ENCODE measurements at regions not wholly inside any gene's neighbourhood (a gene's known extent, or its start where the extent isn't known, plus 50 kb on each side); places are given as distances from the start of the nearest gene placed in this dataset.

- no peak overlapping the region for H3K27ac ChIP-seq (ENCODE audit: low read length)
- no peak for TF ChIP-seq EZH2phosphoT487 (IDR thresholded peaks at IDR 0.05; ENCODE audit: low read depth)
- TF ChIP-seq CTCF (IDR thresholded peaks at IDR 0.05; ENCODE audit: low read depth, low read length): no peak
- H3K4me3 ChIP-seq (ENCODE audit: low read length): no peak overlapping the region
- H3K9ac ChIP-seq (ENCODE audit: low read length): no peak overlapping the region
- H3K9me3 ChIP-seq (ENCODE audit: insufficient read depth, low read length): no peaks in the 10 kb centered on the region
- H2AFZ ChIP-seq (ENCODE audit: low read depth, low read length): no peak overlapping the region
- H3K36me3 ChIP-seq (replicated peaks; ENCODE audit: low read depth, low read length): no peaks in the 10 kb centered on the region
- no peaks in the 10 kb centered on the region for H3K4me1 ChIP-seq (ENCODE audit: low read length)
- no peaks in the 10 kb centered on the region for H3K27me3 ChIP-seq (ENCODE audit: low read depth, low read length)
- H3K4me2 ChIP-seq (ENCODE audit: low read length): no peak overlapping the region
- no peaks in the 10 kb centered on the region for H4K20me1 ChIP-seq (ENCODE audit: insufficient read depth, low read length)
- no peaks in the 10 kb centered on the region for H3K79me2 ChIP-seq (ENCODE audit: low read length)
Measured at GRCh38 chr9:75699017-75699416, 191.5 kb upstream of the PCSK5 start.

GRCh38 chr9:75699625-75700251 lies 190.7 kb upstream of the PCSK5 start:
- Histone ChIP-seq H3K79me2 (ENCODE audit: low read length) (no peaks in the 10 kb centered on the region), H2AFZ (ENCODE audit: low read depth, low read length) (no peak overlapping the region), H3K27ac (ENCODE audit: low read length) (no peak overlapping the region), H3K36me3 (replicated peaks; ENCODE audit: low read depth, low read length) (no peaks in the 10 kb centered on the region), H3K4me3 (ENCODE audit: low read length) (no peak overlapping the region), H3K27me3 (ENCODE audit: low read depth, low read length) (no peaks in the 10 kb centered on the region), H3K9me3 (ENCODE audit: insufficient read depth, low read length) (no peaks in the 10 kb centered on the region), H3K4me1 (ENCODE audit: low read length) (no peaks in the 10 kb centered on the region), H3K4me2 (ENCODE audit: low read length) (no peak overlapping the region), H3K9ac (ENCODE audit: low read length) (no peak overlapping the region), H4K20me1 (ENCODE audit: insufficient read depth, low read length) (no peaks in the 10 kb centered on the region)
- TF ChIP-seq CTCF (IDR thresholded peaks at IDR 0.05; ENCODE audit: low read depth, low read length): no peak

- no peaks in the 10 kb centered on the region for H3K79me2 ChIP-seq (ENCODE audit: low read length)
- H3K27me3 ChIP-seq (ENCODE audit: low read depth, low read length): no peaks in the 10 kb centered on the region
- no peak overlapping the region for H3K27ac ChIP-seq (ENCODE audit: low read length)
- H3K4me3 ChIP-seq (ENCODE audit: low read length): no peak overlapping the region
- no peaks in the 10 kb centered on the region for H3K36me3 ChIP-seq (replicated peaks; ENCODE audit: low read depth, low read length)
- TF ChIP-seq CTCF (IDR thresholded peaks at IDR 0.05; ENCODE audit: low read depth, low read length) (no peak), EZH2phosphoT487 (IDR thresholded peaks at IDR 0.05; ENCODE audit: low read depth) (no peak)
- H3K4me1 ChIP-seq (ENCODE audit: low read length): no peaks in the 10 kb centered on the region
- H3K9me3 ChIP-seq (ENCODE audit: insufficient read depth, low read length): no peaks in the 10 kb centered on the region
- H3K4me2 ChIP-seq (ENCODE audit: low read length): no peak overlapping the region
- no peak overlapping the region for H3K9ac ChIP-seq (ENCODE audit: low read length)
- no peaks in the 10 kb centered on the region for H4K20me1 ChIP-seq (ENCODE audit: insufficient read depth, low read length)
- no peak overlapping the region for H2AFZ ChIP-seq (ENCODE audit: low read depth, low read length)
Measured at GRCh38 chr9:75700252-75700640, 190.2 kb upstream of the PCSK5 start.

- H3K4me1 ChIP-seq (ENCODE audit: low read length): no peaks in the 10 kb centered on the region
- H3K27me3 ChIP-seq (ENCODE audit: low read depth, low read length): no peaks in the 10 kb centered on the region
- H3K4me3 ChIP-seq (ENCODE audit: low read length): no peak overlapping the region
- no peaks in the 10 kb centered on the region for H3K79me2 ChIP-seq (ENCODE audit: low read length)
- H3K4me2 ChIP-seq (ENCODE audit: low read length): no peak overlapping the region
- H2AFZ ChIP-seq (ENCODE audit: low read depth, low read length): no peak overlapping the region
- H3K9ac ChIP-seq (ENCODE audit: low read length): no peak overlapping the region
- no peaks in the 10 kb centered on the region for H3K9me3 ChIP-seq (ENCODE audit: insufficient read depth, low read length)
- no peak overlapping the region for H3K27ac ChIP-seq (ENCODE audit: low read length)
- no peaks in the 10 kb centered on the region for H4K20me1 ChIP-seq (ENCODE audit: insufficient read depth, low read length)
- no peaks in the 10 kb centered on the region for H3K36me3 ChIP-seq (replicated peaks; ENCODE audit: low read depth, low read length)
- no peak for TF ChIP-seq EZH2phosphoT487 (IDR thresholded peaks at IDR 0.05; ENCODE audit: low read depth)
- TF ChIP-seq CTCF (IDR thresholded peaks at IDR 0.05; ENCODE audit: low read depth, low read length): no peak
Measured at GRCh38 chr9:75707191-75707590, 183.3 kb upstream of the PCSK5 start.

Data from OCI-LY3 (cell line).